Progenitor cell of endocrine pancreas (in vitro differentiated cells): ENCODE measurements at regions not wholly inside any gene's neighbourhood (a gene's known extent, or its start where the extent isn't known, plus 50 kb on each side); places are given as distances from the start of the nearest gene placed in this dataset.

Experiments
- DNase-seq: peaks from one replicate; pipeline ENCODE4 v3.0.0; 2021; ENCODE audit warnings: low spot score; ENCODE audit not compliant: unreplicated experiment
- H3K27ac Mint-ChIP-seq: 2 replicates; pipeline ENCODE4 v1.8.0; 2021; ENCODE audit warnings: mild to moderate bottlenecking, moderate library complexity, mixed read lengths
- H3K27me3 Mint-ChIP-seq: 2 replicates; pipeline ENCODE4 v1.8.0; 2021; ENCODE audit warnings: mixed read lengths
- H3K36me3 Mint-ChIP-seq: 2 replicates; pipeline ENCODE4 v1.8.0; 2022; ENCODE audit warnings: mixed read lengths; ENCODE audit not compliant: insufficient read depth
- H3K4me1 Mint-ChIP-seq: 2 replicates; pipeline ENCODE4 v1.8.0; 2021; ENCODE audit warnings: low read depth, mixed read lengths
- H3K4me3 Mint-ChIP-seq: 2 replicates; pipeline ENCODE4 v1.8.0; 2021; ENCODE audit warnings: low read depth, mild to moderate bottlenecking, moderate library complexity, mixed read lengths
- H3K9me3 Mint-ChIP-seq: 2 replicates; pipeline ENCODE4 v1.8.0; 2021; ENCODE audit warnings: low read depth, mixed read lengths
- CTCF ChIP-seq: fragments of 200-600 bp; sonication (generic); IDR thresholded peaks from one replicate; pipeline ENCODE4 v1.5.0; 2021; ENCODE audit warnings: antibody characterized with exemption, mild to moderate bottlenecking; ENCODE audit not compliant: unreplicated experiment

- no peak for TF ChIP-seq CTCF
- Mint-ChIP-seq H3K4me3 (no peak overlapping the region), H3K9me3 (peaks cover 4% of the 10 kb centered on the region), H3K36me3 (no peaks in the 10 kb centered on the region), H3K27ac (no peak overlapping the region), H3K4me1 (no peaks in the 10 kb centered on the region), H3K27me3 (peaks cover 16% of the 10 kb centered on the region)
- DNase-seq, result no peak
Measured at GRCh38 chr2:240287011-240287410, 146.6 kb upstream of the OTOS start.

GRCh38 chr2:240287496-240288086, 147.1 kb upstream of the OTOS start:
- peaks cover 4% of the 10 kb centered on the region for H3K9me3 Mint-ChIP-seq
- no peak for TF ChIP-seq CTCF
- no peak for DNase-seq

DNA sequence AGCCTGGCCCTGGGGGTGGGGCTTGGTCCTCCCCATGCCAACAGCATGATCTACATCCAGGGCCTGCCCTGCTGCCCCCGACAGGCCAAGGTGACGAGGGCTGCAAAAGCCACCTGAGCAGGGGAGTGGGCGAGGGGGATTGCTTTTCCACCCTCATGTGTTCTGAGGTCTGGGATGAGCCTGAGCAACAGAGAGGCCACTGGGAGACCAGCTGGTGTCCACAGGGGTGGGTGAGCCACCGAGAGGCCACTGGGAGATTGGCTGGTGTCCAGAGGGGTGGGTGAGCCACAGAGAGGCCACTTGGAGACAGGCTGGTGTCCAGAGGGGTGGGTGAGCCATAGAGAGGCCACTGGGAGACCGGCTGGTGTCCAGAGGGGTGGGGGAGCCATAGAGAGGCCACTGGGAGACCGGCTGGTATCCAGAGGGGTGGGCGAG, 147.4 kb upstream of the GPC1 start:
- Mint-ChIP-seq H3K27me3 (peaks cover 12% of the 10 kb centered on the region), H3K4me1 (peaks cover 2% of the 10 kb centered on the region), H3K4me3 (no peak overlapping the region), H3K27ac (no peak overlapping the region), H3K36me3 (no peaks in the 10 kb centered on the region), H3K9me3 (no peaks in the 10 kb centered on the region)
- no peak for DNase-seq
- TF ChIP-seq CTCF, result no peak

More at GRCh38 chr2:240287496-240288086, 147.1 kb upstream of the OTOS start:
- no peaks in the 10 kb centered on the region for H3K36me3 Mint-ChIP-seq
- H3K27me3 Mint-ChIP-seq, result peaks cover 16% of the 10 kb centered on the region
- H3K4me1 Mint-ChIP-seq, result peaks cover 2% of the 10 kb centered on the region
- H3K27ac Mint-ChIP-seq, result no peak overlapping the region
- no peak overlapping the region for H3K4me3 Mint-ChIP-seq

DNA sequence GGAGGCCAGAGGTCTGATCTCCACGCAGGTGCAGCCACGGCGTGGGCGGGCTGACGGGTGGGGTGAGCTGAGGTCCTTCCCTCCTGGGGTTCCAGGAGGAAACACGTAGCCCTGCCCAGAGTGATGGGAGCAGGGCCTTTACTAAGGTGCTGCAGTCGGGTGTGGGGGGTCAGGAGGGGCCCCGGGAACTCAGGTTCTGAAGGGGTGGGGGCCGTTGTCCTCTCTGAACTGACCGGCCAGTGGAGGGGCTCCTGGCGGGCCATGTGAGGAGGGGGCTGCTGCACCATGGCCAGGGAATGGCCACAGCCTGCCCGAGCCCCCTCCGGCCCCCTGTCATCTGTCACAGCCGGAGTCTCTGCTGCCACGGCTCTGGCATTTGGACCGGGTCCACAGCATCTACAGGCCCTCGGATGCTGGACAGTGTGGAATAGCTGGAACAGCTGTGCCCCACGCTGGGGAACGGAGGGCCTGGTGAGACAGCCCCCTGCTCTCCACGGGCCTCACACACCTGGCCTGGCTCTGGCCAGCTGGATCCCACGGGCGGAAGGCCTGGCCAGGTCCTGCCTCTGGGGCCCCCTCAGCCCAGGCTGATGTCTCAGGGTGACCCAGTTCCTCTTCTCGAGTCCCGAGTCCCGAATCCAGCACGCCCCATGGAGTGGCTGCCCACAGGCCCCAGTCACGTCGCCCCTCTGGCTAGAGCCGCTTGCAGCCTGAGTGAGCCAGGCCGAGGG, 145.6 kb upstream of the GPC1 start:
- no peak for TF ChIP-seq CTCF
- no peak for DNase-seq
- peaks cover 12% of the 10 kb centered on the region for H3K27me3 Mint-ChIP-seq
- H3K4me1 Mint-ChIP-seq, result peaks cover 2% of the 10 kb centered on the region
- no peaks in the 10 kb centered on the region for H3K36me3 Mint-ChIP-seq
- no peak overlapping the region for H3K4me3 Mint-ChIP-seq
- H3K9me3 Mint-ChIP-seq, result no peaks in the 10 kb centered on the region
- H3K27ac Mint-ChIP-seq, result no peak overlapping the region

GRCh38 chr2:240290432-240291336, 144.8 kb upstream of the GPC1 start:
- peaks cover 11% of the 10 kb centered on the region for H3K27me3 Mint-ChIP-seq
- H3K9me3 Mint-ChIP-seq, result no peaks in the 10 kb centered on the region
- H3K36me3 Mint-ChIP-seq, result no peaks in the 10 kb centered on the region
- no peak for TF ChIP-seq CTCF
- no peak overlapping the region for H3K4me3 Mint-ChIP-seq
- peak overlapping the region; percentile 62 for H3K27ac Mint-ChIP-seq
- peaks cover 2% of the 10 kb centered on the region for H3K4me1 Mint-ChIP-seq
- no peak for DNase-seq
